Caki2 (cell line): ENCODE measurements at regions not wholly inside any gene's neighbourhood (a gene's known extent, or its start where the extent isn't known, plus 50 kb on each side); places are given as distances from the start of the nearest gene placed in this dataset.

Experiments
- DNase-seq: peaks from one replicate; pipeline ENCODE4 v3.0.0-alpha.2; 2015; ENCODE audit warnings: low read depth
- in situ Hi-C: cut with HindIII; loops from 2 replicates; pipeline ENCODE4 v1.10.0; 2016; ENCODE audit warnings: low sequenced_read_pairs, low pct_unique_long_range_greater_than_20kb, mixed read lengths

DNA sequence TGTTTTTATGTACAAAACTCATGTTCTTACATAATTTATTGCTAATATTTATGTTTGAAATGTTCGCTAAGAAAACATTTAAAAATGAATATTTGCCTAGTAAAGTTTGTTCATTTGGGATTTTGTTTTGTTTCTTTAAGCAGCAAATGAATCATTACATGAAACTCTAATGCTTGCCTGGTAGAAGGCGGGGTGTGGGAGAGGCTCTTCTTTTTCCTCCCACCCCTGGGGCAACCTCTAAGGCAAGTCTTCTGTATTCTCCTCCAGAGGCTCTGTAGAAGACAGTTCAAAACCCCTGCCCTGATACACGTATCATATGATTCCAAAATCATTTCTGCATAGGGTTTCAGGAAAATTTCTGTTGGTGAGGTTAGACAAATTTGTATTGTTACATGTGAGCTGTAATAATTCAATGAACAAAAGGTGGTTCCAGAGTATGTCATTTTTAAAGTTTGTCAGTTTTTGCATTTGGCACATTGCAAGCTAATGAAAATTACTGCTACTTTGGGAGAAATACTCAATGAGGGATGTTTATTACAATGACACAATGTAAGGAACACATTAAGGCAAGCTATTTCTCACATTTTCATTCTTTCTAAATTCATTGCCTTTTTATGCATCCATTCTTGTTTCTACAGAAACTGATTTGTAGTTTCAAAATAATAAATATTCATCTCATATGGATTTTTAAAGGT, 302.3 kb upstream of the UBE2E3 start:
- in situ Hi-C loops = no loop called here
- DNase-seq = no peak

DNA sequence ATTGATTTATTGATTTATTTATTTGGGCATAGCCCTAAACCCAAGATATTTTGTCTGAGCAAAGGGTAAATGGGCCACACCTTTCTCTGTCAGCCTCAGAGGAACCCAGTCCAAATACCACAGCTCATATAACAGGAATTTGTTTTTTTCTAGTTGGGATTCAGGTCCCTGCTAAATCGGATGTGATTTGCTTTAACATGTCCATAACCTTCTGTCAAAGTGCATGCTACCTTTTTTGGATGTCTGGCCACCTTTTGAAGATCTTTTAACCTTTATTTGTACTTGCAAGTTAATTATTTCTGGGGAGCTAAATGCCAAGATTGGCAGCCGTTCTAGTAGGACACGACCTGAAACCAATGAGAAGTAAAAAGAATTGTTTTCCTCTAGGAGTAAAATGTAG, 303.2 kb upstream of the UBE2E3 start:
- DNase-seq = no peak
- in situ Hi-C loops = no loop called here

DNA sequence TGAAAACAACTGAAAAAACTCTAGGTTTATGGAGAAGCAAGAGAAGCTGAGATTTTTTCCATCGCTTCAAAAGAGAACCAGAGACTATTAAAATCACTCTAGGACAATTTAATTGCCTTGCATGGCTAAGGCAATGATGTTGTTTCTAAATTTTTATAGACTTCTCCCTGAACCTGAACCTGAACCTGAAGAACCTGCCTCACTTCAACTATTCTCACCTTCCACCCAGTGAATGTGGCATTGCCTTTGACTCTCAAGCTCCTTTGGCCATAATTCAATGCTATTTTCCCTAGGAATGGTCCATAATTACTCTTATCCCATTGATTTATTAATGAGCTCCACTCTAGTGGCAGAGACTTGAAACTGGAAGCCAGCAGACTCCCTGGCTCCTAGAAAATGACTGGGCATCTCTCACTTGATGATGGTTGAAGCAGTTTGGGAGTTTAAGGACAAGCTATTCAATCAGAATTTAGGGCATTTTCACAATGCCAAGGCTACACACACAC, 303.8 kb upstream of the UBE2E3 start:
- in situ Hi-C loops = no loop called here
- DNase-seq = no peak

DNA sequence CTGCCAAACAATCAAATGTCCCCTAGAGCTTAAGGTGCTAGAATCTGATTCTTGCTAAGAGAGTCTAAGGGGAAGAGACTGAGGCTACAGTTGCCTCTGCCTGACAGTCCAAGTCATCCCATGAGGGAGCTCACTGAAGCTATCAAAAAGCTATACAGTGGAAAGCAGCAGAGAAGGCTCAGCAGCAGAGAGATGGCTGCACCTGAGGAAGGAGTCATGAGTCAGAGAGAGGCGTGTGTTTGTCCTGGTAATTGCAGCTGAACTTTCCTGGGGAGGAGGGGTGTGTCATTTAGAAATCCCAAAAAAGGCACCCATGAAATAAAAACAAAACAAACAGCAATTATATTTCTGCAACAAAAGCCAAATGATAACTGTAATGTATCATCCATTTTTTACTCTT, 305.2 kb upstream of the UBE2E3 start:
- in situ Hi-C loops = no loop called here
- DNase-seq = no peak

DNA sequence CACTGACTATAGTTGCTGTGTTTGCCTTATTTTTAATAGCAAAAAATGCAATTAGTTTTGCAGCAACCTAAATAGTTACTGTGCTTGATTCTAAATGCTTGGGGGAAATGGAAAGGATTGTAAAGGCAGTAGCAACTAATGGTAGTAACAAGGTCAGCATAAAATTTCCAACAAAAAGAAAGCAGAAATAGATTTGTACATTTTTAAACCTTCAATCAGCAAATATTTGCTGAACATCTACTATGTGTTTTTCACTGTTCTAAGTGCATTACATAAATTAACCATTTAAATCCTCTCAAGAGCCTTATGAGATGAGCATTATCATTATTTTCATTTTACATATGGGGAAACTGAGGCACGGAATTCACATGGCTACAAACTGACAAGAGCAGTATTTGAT, 308.0 kb upstream of the UBE2E3 start:
- in situ Hi-C loops = no loop called here

DNA sequence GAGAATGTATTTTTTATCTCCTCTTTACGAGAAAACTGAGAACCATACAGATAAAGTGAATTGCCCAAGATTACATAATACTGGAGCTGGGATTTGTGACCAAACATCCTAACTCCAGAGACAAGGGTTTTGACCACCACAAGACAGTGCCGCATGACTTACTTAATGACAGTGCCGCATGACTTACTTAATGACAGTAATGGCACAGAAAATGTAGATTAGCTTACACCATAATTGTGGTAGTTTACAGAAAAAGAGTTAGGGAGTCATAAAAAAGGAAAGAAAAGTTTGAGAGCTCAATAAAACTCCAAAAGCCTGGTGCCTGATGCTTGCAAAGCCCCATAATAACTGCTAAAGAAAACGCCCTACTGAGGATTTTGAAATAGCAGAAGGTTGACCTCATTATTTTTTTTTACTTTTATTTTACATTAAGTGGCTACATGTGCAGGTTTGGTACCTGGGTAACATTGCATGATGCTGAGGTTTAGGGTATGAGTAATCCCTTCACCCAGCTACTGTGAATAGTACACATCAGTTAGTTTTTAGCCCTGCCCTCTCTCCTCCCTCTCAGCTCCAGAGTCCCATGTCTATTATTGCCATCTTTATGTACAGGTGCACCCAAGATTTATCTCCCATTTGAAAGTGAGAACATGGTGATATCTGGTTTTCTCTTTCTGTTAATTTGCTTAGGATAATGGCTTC, 310.0 kb upstream of the UBE2E3 start:
- no peak for DNase-seq
- in situ Hi-C loops = no loop called here

More for the DNA sequence above, 308.0 kb upstream of the UBE2E3 start:
- DNase-seq = no peak

DNA sequence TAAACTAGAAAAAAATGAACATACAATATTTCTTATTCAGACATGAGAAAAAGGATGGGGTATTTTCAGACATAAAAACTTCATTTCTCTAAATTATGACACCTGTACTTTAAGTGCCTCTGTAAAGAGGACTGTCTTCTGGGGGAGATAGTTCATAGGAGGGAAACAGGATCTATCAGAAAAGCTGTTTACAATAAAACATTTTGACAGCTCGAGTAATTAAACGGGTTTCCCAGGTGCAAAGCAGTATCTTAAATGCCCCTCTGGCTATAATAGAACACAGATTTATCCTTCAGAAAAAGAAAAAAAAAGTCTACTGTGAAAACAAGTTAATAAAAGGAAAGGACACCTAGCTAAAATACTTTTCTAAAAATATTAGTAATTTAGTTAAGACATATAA, 311.4 kb upstream of the UBE2E3 start:
- DNase-seq = no peak
- in situ Hi-C loops = no loop called here

DNA sequence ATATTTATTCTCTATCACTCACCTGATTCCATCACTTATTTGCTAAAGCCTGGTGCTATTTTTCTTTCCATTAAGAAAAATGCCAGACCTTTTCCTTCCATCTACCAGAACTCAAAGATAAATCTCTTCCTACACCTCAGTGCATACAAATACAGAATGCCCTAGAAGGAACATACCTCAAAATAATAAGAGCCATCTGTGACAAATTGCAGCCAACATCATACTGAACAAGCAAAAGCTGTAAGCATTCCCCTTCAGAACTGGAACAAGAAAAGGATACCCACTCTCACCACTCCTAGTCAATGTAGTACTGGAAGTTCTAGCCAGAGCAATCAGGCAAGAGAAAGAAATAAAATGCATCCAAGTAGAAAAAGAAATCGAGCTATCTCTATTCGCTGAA, 315.9 kb upstream of the UBE2E3 start:
- DNase-seq = no peak
- in situ Hi-C loops = no loop called here

DNA sequence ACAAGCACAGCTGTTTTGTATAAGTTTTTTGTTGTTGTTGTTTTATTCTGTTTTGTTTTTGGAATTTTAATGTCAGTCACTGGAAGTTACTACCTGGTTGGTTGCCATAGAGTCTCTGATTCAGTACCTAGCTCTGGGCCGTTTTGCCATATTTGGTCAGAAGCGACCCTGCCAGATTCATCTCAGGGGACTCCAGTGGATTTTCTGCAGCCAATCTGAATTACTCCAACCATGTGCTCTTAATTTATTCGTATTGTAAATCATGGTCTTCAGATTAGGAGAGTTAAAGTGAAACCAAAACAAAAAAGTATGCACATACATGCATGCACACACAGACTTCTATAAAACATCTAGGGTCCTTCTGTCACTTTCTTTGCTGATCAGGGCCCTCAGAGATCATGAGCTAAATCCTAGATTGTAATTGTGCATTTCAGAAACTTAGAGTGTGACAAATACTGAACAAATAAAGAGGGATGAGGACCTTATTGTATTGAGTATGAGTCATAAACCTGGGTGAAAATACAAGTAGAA, 317.4 kb upstream of the UBE2E3 start:
- DNase-seq = no peak
- in situ Hi-C loops = no loop called here

DNA sequence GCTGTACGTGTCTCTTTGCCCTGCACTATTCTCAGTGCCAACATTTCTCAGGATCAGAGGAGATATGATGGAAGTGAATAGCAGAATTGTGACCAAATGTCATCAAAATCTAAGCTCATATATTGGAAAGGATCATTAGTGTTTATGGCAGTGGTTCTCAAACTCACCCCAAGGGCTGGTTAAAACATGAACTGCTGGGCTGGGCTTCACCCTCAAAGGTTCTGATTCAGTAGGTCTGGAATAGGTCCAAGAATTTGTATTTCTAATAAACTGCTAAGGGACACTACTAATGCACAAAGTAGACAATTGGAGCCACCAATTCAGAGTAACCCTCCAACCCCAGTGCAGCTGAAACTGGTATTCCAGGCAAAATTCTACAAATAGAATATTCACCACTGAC, 317.9 kb upstream of the UBE2E3 start:
- in situ Hi-C loops = no loop called here
- DNase-seq = no peak

DNA sequence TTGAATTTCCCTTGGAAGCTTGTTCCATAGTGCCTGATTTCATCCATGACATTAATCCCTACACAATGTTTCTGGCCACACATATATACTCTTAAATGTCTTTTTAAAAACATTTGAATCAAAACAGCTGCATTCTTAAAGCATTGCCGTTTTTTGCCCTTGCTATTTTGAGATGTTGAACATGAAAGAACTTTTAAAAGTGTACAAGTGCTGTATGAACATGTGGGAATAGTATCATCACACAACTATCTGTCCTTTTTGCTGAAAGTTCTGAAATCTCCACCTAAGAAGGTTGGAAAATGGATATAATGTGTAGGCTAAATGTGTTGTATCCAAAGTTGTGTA, 318.7 kb upstream of the UBE2E3 start:
- no peak for DNase-seq
- in situ Hi-C loops = no loop called here

DNA sequence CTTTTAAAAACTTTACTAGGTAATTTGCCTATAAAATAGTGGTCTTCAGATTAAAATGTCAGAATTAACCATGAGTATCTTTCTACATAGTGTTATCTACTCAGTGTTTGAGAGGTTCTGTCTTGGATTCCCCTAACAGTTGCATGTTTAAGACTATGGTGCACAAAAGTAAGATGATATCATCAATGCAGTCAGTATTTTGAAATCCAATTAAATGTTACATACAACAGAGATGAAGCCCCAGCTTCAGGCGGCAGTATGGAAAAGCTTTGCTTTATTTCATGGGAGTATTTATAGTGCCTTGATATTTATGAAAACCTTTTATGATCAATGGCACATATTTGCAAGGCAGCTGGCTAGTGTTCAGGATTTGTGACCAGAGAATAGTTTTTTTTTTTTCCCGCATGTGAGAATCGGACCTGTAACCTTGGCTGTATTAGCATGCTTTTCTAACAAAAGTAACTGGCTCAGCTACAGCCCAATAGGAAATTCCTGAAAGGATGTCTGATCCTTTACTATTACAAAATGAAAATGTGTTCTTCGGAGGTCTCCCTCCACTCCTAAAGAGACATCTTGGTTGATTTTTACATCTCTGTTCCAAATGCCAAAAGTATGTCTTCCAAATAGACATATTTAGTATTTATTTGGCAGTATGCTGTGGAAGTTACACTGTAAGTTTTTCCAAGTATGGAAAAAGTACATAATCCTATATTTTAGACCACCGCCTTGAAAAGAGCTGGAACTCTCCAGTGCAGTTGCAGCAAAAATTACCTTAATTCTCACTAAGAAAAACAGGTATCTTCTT, 319.3 kb upstream of the UBE2E3 start:
- in situ Hi-C loops = no loop called here
- DNase-seq = no peak

DNA sequence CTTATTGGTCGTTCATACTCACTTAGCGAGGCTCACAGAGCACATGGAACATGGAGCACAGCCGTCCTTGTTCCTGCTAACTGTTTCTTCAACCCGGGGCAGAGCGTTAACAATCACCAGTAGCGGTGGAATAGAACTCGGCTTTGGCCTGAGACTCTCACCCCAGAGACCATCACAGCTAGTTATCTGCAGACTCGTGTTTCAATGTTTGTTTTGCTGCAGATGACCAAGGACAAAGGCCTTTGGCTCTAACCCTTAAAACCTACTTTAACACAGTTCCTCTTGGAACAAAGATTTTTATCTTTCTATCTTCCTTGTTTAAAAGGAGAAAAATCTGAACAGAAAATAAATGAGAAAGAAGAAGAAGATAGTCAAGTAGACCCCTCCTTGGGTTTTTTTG, 320.2 kb upstream of the UBE2E3 start:
- in situ Hi-C loops = no loop called here
- DNase-seq = no peak

DNA sequence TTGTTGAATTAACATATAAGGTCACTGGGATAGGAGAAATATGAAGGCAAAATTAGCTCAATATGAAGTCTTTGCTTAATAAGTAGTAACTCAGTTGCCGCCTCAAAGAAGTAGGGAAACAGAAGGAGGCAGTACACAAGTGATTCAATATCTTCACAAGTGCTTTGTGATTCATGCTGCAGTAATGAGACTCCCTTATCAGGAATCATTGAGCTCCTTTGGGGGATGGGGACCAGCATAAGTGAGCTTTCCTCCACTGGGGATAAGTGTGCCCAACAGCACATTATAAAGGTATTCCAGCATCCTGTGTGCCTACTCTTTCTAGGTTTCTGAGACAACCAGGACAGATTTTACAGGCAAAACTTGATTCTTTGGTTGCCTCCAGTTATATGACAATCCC, 323.4 kb upstream of the UBE2E3 start:
- DNase-seq = peak; percentile 39
- in situ Hi-C loops = no loop called here

DNA sequence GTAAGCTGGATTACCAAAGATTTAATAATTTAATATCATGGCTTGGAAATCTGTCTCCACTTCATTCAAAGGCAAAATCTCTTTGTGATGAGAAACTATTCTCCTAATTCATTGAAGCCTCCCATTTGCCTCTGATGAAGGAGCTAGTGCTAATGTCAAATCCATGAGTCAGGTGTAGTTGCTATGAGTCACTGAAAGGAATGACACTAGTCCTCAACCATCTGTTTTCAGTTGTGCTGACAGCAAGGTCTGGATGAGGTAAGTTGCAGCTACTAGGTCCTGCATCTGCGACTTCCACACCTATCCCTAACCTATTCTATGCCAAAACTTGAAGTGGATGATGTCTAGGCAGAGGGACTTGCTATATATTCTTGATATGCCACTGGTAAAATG, 324.0 kb upstream of the UBE2E3 start:
- peak; percentile 49 for DNase-seq
- in situ Hi-C loops = no loop called here

DNA sequence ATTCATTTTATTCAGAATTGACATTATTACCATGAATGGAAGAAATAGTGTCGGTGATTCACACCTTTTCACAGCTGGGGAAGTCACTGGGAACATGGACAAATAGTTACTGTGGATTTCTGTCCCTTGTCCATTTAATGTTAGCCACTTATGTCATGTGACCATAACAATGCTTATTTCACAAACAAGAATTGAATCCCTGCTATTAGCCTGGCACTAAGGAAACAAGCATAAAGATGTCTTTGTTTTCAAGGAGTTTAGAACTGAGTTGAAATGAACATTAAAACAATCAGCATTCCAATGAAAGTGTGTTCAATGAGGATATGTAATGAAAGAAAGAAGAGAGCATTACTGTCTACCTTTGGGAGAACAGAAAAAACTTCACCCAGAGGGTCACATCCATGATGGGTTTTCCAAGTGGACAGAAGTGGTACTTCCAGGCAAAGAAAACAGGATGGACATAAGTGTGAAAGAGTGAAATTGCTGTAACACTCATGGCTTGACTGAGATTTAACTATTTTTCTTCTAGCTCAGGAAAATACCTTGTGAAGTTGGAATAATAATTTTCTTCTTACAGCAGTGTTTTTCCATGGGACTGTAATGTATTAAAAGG, 324.5 kb upstream of the UBE2E3 start:
- in situ Hi-C loops = no loop called here
- DNase-seq = no peak

DNA sequence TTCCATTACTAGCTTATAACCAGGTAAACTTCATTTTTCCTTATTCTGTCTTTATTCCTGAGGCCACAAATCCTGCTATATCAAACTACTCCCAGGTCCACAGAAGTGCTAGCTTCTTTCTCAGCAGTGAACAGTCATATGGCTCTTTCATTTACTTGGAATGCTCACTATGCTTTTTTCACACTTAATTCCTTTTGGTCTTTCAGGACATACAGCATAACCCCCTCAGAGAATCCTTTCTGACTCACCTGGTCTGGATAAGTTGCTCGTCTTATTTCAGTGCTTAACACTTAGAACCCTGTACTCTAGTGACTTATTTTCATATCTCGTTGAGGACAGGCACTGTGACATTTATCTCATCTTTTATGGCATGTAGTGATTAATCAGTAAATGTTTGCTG, 325.0 kb upstream of the UBE2E3 start:
- in situ Hi-C loops = no loop called here
- DNase-seq = no peak

DNA sequence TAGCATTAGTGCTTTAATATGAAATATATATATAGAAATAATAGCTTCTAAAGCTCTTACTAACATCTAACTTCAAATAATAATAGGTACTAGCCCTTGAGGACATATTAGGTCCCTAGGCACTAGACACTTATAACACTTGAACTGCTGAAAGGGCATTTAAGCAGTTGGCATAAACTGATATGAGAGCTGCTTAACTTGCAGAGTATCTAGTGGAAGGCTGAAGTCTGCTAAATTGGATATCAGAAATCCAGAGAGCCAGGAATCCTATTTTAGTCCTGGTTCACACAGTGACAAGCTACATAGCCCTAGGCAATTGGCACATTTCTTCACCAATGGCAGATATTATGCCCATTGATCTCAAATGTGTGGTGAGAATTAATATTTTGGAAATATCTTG, 326.9 kb upstream of the UBE2E3 start:
- in situ Hi-C loops = no loop called here
- no peak for DNase-seq

DNA sequence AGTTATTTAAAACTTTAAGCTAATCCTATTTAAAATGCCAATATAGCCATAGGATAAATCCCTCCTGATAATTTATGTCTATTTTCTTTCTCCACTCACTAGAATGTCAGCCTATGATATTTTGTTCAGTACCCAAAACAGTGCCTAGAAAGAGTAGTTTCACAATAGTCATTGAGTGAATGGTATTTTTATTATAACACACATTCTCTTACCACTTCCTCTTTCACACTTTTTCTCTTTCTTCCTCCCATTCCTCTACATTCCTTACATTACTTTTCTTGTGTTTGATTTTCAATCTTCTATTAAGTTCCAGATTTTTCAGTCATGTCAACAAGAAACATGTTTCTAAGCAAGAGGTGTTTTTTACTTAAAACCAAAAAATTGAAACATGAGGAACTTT, 327.6 kb upstream of the UBE2E3 start:
- DNase-seq = no peak
- in situ Hi-C loops = no loop called here
